Epithelial cell of esophagus (primary cell): ENCODE measurements at regions not wholly inside any gene's neighbourhood (a gene's known extent, or its start where the extent isn't known, plus 50 kb on each side); places are given as distances from the start of the nearest gene placed in this dataset.
"Not testable (repeated sequence)": the region's sequence is repeated elsewhere in the genome, so short reads cannot be mapped to it uniquely, and the experiment has no call there.

Source experiments
- DNase-seq: peaks from one replicate; pipeline ENCODE4 v3.0.0; 2010; ENCODE audit warnings: low read depth
- H3K4me3 ChIP-seq: 2 replicates; pipeline ENCODE4 v1.5.1; 2011; ENCODE audit warnings: mild to moderate bottlenecking, low read length, control low read depth
- CTCF ChIP-seq: IDR thresholded peaks from 2 replicates; pipeline ENCODE4 v1.5.1; 2011; ENCODE audit warnings: low read depth, mild to moderate bottlenecking, low read length, control low read depth, inconsistent platforms; ENCODE audit not compliant: insufficient read depth; ENCODE audit errors: missing control alignments

- DNase-seq = no peak
- no peak overlapping the region for H3K4me3 ChIP-seq
- TF ChIP-seq CTCF = no peak
Measured at GRCh38 chr9:90167914-90168313, 474.7 kb downstream of the DIRAS2 start.

GRCh38 chr9:90169490-90169889 is 473.1 kb downstream of the DIRAS2 start:
- H3K4me3 ChIP-seq = no peak overlapping the region
- no peak for TF ChIP-seq CTCF
- no peak for DNase-seq

- not testable (repeated sequence) for H3K4me3 ChIP-seq, DNase-seq
Measured at GRCh38 chr9:90173935-90174334, 468.7 kb downstream of the DIRAS2 start.

GRCh38 chr9:90174346-90174745 is 468.3 kb downstream of the DIRAS2 start:
- not testable (repeated sequence) for H3K4me3 ChIP-seq, DNase-seq

- no peak for DNase-seq
- no peak for TF ChIP-seq CTCF
- H3K4me3 ChIP-seq = no peak overlapping the region
Measured at GRCh38 chr9:90175257-90175656, 467.4 kb downstream of the DIRAS2 start.

- no peak for TF ChIP-seq CTCF
- H3K4me3 ChIP-seq = no peak overlapping the region
- DNase-seq = no peak
Measured at GRCh38 chr9:90175865-90176264, 466.8 kb downstream of the DIRAS2 start.

GRCh38 chr9:90176901-90177300 is 465.7 kb downstream of the DIRAS2 start:
- DNase-seq = no peak
- TF ChIP-seq CTCF = no peak
- no peak overlapping the region for H3K4me3 ChIP-seq

GRCh38 chr9:90180381-90180780 is 462.2 kb downstream of the DIRAS2 start:
- TF ChIP-seq CTCF = no peak
- H3K4me3 ChIP-seq = no peak overlapping the region
- DNase-seq = no peak
